ENCODE measurements at regions not wholly inside any gene's neighbourhood (a gene's known extent, or its start where the extent isn't known, plus 50 kb on each side); places are given as distances from the start of the nearest gene placed in this dataset.

- H3K27ac ChIP-seq = no peak overlapping the region
- no peaks in the 10 kb centered on the region for H3K9me3 ChIP-seq
- H3K36me3 ChIP-seq = no peaks in the 10 kb centered on the region
- WGBS = 70% methylated on average over 4 of the region's 4 CpGs
- no peaks in the 10 kb centered on the region for H3K27me3 ChIP-seq
- no peaks in the 10 kb centered on the region for H3K4me1 ChIP-seq
- TF ChIP-seq POLR2AphosphoS5 (IDR thresholded peaks at IDR 0.05) (no peak), POLR2A (IDR thresholded peaks at IDR 0.05) (no peak), EP300 (IDR thresholded peaks at IDR 0.05) (no peak)
- TF ChIP-seq, protein P1, sequence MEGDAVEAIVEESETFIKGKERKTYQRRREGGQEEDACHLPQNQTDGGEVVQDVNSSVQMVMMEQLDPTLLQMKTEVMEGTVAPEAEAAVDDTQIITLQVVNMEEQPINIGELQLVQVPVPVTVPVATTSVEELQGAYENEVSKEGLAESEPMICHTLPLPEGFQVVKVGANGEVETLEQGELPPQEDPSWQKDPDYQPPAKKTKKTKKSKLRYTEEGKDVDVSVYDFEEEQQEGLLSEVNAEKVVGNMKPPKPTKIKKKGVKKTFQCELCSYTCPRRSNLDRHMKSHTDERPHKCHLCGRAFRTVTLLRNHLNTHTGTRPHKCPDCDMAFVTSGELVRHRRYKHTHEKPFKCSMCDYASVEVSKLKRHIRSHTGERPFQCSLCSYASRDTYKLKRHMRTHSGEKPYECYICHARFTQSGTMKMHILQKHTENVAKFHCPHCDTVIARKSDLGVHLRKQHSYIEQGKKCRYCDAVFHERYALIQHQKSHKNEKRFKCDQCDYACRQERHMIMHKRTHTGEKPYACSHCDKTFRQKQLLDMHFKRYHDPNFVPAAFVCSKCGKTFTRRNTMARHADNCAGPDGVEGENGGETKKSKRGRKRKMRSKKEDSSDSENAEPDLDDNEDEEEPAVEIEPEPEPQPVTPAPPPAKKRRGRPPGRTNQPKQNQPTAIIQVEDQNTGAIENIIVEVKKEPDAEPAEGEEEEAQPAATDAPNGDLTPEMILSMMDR (IDR thresholded peaks at IDR 0.05) = no peak
- DNase-seq (ENCODE audit: low spot score in 2 of 2) = no peak
- no peak overlapping the region for H3K4me3 ChIP-seq
These were observed 594.4 kb downstream of the QKI start for GRCh38 chr6:164008902-164009301.

DNA sequence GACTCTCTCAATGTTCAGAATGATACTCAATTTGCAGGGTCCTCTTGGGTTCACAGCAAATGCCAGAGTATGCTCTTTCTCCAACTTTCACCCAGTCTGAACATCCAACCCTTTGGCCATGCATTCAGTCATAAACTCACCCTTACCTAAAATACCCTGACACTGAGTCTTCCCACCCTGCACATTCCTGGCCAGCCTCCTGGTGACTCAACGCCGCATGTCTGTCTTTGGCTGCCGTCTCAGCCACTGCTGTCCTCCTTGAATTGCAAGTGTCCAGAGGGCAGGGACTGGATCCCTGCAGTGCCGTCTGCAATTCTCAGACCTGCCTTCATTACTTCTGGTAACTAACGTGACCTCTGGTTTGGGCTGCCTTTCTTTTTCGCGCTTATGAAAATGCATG lies 593.4 kb downstream of the QKI start:
- Histone ChIP-seq H3K4me3 (no peak overlapping the region), H3K27ac (no peak overlapping the region), H3K27me3 (no peaks in the 10 kb centered on the region), H3K9me3 (no peaks in the 10 kb centered on the region), H3K36me3 (no peaks in the 10 kb centered on the region), H3K4me1 (no peaks in the 10 kb centered on the region)
- DNase-seq (ENCODE audit: low spot score in 2 of 2) = no peak
- TF ChIP-seq, protein P1 (IDR thresholded peaks at IDR 0.05) = no peak
- TF ChIP-seq POLR2AphosphoS5 (IDR thresholded peaks at IDR 0.05) (no peak), POLR2A (IDR thresholded peaks at IDR 0.05) (no peak), EP300 (IDR thresholded peaks at IDR 0.05) (no peak)
- 80% methylated on average over 7 of the region's 7 CpGs for WGBS

- H3K9me3 ChIP-seq = no peaks in the 10 kb centered on the region
- TF ChIP-seq POLR2AphosphoS5 (IDR thresholded peaks at IDR 0.05) (no peak), EP300 (IDR thresholded peaks at IDR 0.05) (no peak), POLR2A (IDR thresholded peaks at IDR 0.05) (no peak)
- TF ChIP-seq, protein P1 (IDR thresholded peaks at IDR 0.05) = no peak
- H3K27ac ChIP-seq = no peak overlapping the region
- DNase-seq (ENCODE audit: low spot score in 2 of 2) = no peak
- no peaks in the 10 kb centered on the region for H3K36me3 ChIP-seq
- no peaks in the 10 kb centered on the region for H3K4me1 ChIP-seq
- 90% methylated on average over 6 of the region's 6 CpGs for WGBS
- no peak overlapping the region for H3K4me3 ChIP-seq
- H3K27me3 ChIP-seq = no peaks in the 10 kb centered on the region
These were observed 591.9 kb downstream of the QKI start for GRCh38 chr6:164006459-164006858.

- H3K27me3 ChIP-seq = no peaks in the 10 kb centered on the region
- H3K9me3 ChIP-seq = no peaks in the 10 kb centered on the region
- no peak for TF ChIP-seq POLR2A (IDR thresholded peaks at IDR 0.05)
- TF ChIP-seq, protein P1 (IDR thresholded peaks at IDR 0.05) = no peak
- no peak for TF ChIP-seq EP300 (IDR thresholded peaks at IDR 0.05)
- TF ChIP-seq POLR2AphosphoS5 (IDR thresholded peaks at IDR 0.05) = no peak
- no peak overlapping the region for H3K27ac ChIP-seq
- H3K4me1 ChIP-seq = no peaks in the 10 kb centered on the region
- no peaks in the 10 kb centered on the region for H3K36me3 ChIP-seq
- H3K4me3 ChIP-seq = no peak overlapping the region
- 47% methylated on average over 4 of the region's 4 CpGs for WGBS
- DNase-seq (ENCODE audit: low spot score in 2 of 2) = no peak
These were observed 590.6 kb downstream of the QKI start for GRCh38 chr6:164005004-164005711.

- TF ChIP-seq, protein P1 (IDR thresholded peaks at IDR 0.05) = no peak
- TF ChIP-seq POLR2AphosphoS5 (IDR thresholded peaks at IDR 0.05) (no peak), EP300 (IDR thresholded peaks at IDR 0.05) (no peak), POLR2A (IDR thresholded peaks at IDR 0.05) (no peak)
- no peaks in the 10 kb centered on the region for H3K9me3 ChIP-seq
- H3K27ac ChIP-seq = no peak overlapping the region
- WGBS = 84% methylated on average over 4 of the region's 4 CpGs
- no peak overlapping the region for H3K4me3 ChIP-seq
- no peaks in the 10 kb centered on the region for H3K36me3 ChIP-seq
- H3K27me3 ChIP-seq = no peaks in the 10 kb centered on the region
- no peak for DNase-seq (ENCODE audit: low spot score in 2 of 2)
- H3K4me1 ChIP-seq = no peaks in the 10 kb centered on the region
These were observed 585.8 kb downstream of the QKI start for GRCh38 chr6:164000276-164000675.
